8988T (cell line): ENCODE measurements at regions not wholly inside any gene's neighbourhood (a gene's known extent, or its start where the extent isn't known, plus 50 kb on each side); places are given as distances from the start of the nearest gene placed in this dataset.

Experiments used
- DNase-seq: peaks from one replicate; pipeline ENCODE4 v3.0.0; 2011

DNA sequence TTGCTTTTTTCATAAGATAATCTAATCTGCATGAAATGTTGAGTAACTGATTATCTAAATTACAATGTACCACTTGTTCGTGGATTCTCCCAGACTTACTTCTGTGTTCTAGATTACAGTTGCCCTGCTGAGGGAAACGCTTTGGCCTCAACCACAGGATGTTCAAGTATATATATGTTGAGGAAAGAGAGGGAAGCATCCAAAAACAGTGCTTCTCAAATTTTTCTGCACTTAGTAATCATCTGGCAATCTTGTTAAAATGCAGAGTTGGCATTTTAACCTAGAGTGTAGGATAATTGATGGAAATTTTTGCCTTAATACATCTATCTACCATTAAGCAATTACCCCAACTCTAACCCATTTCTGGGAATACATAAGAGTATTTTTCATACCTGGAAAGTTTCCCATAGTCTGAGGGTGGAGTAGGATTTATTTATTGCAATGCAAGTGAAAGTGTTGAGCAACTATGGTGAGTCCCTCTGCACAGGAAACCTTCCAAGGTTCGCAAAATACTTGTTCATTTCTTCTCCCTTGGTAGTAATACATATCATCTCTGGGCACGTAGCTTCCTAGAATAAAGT lies 59.6 kb upstream of the C1GALT1 start:
- DNase-seq: no peak

DNA sequence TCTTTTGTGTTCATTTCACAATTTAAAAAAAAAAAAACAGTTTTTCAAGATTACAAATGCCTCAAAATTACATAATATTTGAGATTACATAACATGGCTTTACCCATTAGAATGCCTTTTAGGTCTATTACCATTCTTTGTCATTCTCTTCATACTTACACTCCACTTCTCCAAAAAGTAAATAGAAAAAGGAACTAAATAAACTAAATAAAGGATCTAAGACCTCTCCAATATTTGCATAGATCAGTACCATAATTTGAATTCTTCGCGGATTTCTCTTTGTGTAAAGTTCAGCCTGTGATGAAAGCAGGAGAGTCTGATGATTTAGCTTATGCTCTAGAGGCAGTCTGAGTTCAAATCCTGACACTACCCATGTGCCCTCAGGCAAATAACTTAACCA lies 56.4 kb upstream of the C1GALT1 start:
- no peak for DNase-seq

DNA sequence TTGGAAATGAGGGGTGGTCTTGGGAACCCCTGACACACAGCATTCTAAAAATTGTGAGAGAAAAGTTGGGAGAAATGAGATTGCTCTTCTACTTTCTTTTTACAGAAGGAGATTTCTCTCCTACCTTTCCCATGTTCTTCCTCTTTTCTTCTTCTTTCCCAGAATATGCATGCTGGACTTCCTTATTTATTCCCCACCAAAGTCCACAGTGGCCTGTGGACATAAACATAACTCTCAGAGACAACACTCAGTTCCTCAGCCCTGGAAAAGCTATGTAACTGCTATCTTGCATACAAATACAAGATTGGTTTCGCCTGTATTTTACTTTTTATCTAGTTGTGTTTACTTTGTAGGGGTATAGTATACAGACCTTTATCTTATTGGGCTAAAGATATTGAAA lies 54.6 kb upstream of the C1GALT1 start:
- DNase-seq: no peak

DNA sequence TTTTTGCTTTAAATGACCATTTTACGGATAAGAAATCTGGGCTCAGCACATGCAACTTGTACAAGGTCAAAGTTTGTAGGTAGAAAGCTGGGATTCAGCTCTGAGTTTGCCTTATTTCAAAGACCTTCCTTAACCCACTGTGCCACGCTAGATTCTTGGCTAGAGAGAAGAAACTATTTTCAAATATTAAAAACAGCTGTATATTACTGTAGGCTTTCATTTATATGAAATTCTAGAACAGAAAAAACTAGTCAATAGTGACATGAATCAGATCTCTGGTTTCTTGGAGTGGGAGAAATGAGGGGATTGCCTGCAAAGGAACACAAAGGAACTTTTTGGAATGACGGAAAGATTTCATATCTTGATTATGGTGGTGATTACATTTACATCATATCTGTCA lies 53.0 kb upstream of the C1GALT1 start:
- no peak for DNase-seq

DNA sequence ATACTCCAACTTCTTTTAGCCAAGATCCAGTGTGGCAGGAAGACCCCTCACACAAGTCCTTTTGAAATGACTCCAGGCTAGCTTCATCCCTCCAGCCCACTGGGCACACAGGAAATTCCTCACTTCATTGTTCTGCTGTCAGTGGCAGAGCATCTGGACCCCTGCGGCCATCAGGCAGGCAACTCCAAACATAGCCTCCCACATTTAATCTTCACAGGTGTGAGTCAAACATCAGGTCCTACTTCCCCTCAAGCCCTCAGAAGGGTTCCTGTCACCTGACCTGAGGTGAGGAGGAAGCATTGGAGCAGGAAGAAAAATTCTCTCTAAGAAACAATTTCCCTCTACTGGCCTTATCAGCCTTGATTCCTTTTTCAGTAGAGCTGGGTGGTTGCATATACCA lies 51.1 kb upstream of the C1GALT1 start:
- DNase-seq: no peak
